RPMI8226 (cell line): ENCODE measurements at regions not wholly inside any gene's neighbourhood (a gene's known extent, or its start where the extent isn't known, plus 50 kb on each side); places are given as distances from the start of the nearest gene placed in this dataset.
A peak's percentile ranks its signal among the peaks of the same experiment; 100 is the strongest.
"Not testable (repeated sequence)": the region's sequence is repeated elsewhere in the genome, so short reads cannot be mapped to it uniquely, and the experiment has no call there.

Experiments
- DNase-seq: peaks from one replicate; pipeline ENCODE4 v3.0.0-alpha.2; 2015

GRCh38 chr12:37666069-37666781 lies 650.3 kb upstream of the ALG10B start:
- no peak for DNase-seq

- DNase-seq = not testable (repeated sequence)
These were observed 648.0 kb upstream of the ALG10B start for GRCh38 chr12:37668557-37668956.

GRCh38 chr12:37672655-37673260 lies 643.8 kb upstream of the ALG10B start:
- DNase-seq = peak; percentile 10

- no peak for DNase-seq
These were observed 595.7 kb upstream of the ALG10B start for GRCh38 chr12:37720846-37721245.

GRCh38 chr12:37733856-37734255 lies 582.7 kb upstream of the ALG10B start:
- no peak for DNase-seq
